ENCODE measurements at regions not wholly inside any gene's neighbourhood (a gene's known extent, or its start where the extent isn't known, plus 50 kb on each side); places are given as distances from the start of the nearest gene placed in this dataset.

DNA sequence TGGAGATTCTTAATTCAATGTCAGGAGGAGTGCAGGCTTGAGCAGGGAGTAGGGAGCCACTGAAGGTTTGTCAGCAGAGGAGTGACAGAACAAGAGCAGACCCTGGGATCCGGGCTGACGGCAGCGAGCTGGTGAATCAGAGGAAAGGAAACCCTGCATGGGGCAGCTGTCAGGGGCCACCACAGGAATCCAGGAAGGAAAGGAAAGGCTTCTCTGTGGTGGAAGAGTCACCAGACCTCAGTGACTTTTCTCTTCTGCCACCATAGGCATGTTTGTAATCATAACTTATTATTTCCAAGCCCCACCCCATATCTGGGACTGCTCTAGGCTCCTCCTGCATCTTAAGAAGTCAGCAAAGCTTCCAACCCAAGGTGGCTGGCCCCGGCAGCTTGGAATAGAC lies 150.9 kb downstream of the BCOR start:
- TF ChIP-seq, protein P1, sequence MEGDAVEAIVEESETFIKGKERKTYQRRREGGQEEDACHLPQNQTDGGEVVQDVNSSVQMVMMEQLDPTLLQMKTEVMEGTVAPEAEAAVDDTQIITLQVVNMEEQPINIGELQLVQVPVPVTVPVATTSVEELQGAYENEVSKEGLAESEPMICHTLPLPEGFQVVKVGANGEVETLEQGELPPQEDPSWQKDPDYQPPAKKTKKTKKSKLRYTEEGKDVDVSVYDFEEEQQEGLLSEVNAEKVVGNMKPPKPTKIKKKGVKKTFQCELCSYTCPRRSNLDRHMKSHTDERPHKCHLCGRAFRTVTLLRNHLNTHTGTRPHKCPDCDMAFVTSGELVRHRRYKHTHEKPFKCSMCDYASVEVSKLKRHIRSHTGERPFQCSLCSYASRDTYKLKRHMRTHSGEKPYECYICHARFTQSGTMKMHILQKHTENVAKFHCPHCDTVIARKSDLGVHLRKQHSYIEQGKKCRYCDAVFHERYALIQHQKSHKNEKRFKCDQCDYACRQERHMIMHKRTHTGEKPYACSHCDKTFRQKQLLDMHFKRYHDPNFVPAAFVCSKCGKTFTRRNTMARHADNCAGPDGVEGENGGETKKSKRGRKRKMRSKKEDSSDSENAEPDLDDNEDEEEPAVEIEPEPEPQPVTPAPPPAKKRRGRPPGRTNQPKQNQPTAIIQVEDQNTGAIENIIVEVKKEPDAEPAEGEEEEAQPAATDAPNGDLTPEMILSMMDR (IDR thresholded peaks at IDR 0.05 in 2 of 3, conservative IDR thresholded peaks at IDR 0.05 in 1 of 3; ENCODE audit: borderline replicate concordance in 1 of 3, insufficient read depth in 1 of 3, low read depth in 2 of 3, low read length in 2 of 3) = no peak
- TF ChIP-seq POLR2AphosphoS5 (IDR thresholded peaks at IDR 0.05; ENCODE audit: low read depth, low read length) (no peak), YY1 (IDR thresholded peaks at IDR 0.05; ENCODE audit: extremely low read depth, insufficient replicate concordance, low read depth, low read length) (no peak), RAD21 (IDR thresholded peaks at IDR 0.05; ENCODE audit: low read depth) (no peak), EZH2 (IDR thresholded peaks at IDR 0.05) (no peak), ZFX (IDR thresholded peaks at IDR 0.05) (no peak), CBX3 (IDR thresholded peaks at IDR 0.05; ENCODE audit: low read depth) (no peak), POLR2A (IDR thresholded peaks at IDR 0.05; ENCODE audit: borderline replicate concordance, extremely low read depth, insufficient read depth, insufficient read length) (no peak), CEBPB (IDR thresholded peaks at IDR 0.05; ENCODE audit: low read depth) (no peak)
- TF ChIP-seq, protein P2, sequence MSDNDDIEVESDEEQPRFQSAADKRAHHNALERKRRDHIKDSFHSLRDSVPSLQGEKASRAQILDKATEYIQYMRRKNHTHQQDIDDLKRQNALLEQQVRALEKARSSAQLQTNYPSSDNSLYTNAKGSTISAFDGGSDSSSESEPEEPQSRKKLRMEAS (IDR thresholded peaks at IDR 0.05) = no peak
- TF ChIP-seq, protein P3, sequence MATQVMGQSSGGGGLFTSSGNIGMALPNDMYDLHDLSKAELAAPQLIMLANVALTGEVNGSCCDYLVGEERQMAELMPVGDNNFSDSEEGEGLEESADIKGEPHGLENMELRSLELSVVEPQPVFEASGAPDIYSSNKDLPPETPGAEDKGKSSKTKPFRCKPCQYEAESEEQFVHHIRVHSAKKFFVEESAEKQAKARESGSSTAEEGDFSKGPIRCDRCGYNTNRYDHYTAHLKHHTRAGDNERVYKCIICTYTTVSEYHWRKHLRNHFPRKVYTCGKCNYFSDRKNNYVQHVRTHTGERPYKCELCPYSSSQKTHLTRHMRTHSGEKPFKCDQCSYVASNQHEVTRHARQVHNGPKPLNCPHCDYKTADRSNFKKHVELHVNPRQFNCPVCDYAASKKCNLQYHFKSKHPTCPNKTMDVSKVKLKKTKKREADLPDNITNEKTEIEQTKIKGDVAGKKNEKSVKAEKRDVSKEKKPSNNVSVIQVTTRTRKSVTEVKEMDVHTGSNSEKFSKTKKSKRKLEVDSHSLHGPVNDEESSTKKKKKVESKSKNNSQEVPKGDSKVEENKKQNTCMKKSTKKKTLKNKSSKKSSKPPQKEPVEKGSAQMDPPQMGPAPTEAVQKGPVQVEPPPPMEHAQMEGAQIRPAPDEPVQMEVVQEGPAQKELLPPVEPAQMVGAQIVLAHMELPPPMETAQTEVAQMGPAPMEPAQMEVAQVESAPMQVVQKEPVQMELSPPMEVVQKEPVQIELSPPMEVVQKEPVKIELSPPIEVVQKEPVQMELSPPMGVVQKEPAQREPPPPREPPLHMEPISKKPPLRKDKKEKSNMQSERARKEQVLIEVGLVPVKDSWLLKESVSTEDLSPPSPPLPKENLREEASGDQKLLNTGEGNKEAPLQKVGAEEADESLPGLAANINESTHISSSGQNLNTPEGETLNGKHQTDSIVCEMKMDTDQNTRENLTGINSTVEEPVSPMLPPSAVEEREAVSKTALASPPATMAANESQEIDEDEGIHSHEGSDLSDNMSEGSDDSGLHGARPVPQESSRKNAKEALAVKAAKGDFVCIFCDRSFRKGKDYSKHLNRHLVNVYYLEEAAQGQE (IDR thresholded peaks at IDR 0.05; ENCODE audit: low read depth) = no peak
- TF ChIP-seq, protein P4, sequence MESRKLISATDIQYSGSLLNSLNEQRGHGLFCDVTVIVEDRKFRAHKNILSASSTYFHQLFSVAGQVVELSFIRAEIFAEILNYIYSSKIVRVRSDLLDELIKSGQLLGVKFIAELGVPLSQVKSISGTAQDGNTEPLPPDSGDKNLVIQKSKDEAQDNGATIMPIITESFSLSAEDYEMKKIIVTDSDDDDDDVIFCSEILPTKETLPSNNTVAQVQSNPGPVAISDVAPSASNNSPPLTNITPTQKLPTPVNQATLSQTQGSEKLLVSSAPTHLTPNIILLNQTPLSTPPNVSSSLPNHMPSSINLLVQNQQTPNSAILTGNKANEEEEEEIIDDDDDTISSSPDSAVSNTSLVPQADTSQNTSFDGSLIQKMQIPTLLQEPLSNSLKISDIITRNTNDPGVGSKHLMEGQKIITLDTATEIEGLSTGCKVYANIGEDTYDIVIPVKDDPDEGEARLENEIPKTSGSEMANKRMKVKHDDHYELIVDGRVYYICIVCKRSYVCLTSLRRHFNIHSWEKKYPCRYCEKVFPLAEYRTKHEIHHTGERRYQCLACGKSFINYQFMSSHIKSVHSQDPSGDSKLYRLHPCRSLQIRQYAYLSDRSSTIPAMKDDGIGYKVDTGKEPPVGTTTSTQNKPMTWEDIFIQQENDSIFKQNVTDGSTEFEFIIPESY (IDR thresholded peaks at IDR 0.05; ENCODE audit: extremely low read depth, insufficient replicate concordance, low read length) = no peak

All from HCT116 (cell line).